ENCODE measurements at regions not wholly inside any gene's neighbourhood (a gene's known extent, or its start where the extent isn't known, plus 50 kb on each side); places are given as distances from the start of the nearest gene placed in this dataset.

DNA sequence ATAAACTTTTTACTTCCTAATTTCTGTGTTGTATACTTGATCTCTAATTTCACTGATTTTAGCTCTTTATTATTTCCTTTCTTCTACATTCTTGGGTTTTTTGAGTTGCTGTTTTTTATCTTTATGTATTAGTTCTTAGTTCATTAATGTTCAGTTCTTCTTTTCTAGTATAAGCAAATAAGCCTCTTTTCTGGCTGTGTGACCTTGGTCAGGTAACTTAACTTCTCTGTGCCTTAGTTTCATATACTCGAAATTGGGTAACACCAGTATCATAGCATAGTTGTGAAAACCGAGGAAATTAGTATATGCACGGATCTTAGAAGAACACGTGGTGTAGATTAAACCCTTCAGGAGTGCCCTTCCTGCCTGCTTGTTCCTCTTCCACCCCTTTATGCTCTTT is 130.2 kb upstream of the C1QTNF9B start:
- Histone ChIP-seq H4K20me1 (replicated peaks; ENCODE audit: control insufficient read depth, extremely low read depth, insufficient read depth, low read length) (no peaks in the 10 kb centered on the region), H3K27me3 (ENCODE audit: control insufficient read depth in 2 of 2, insufficient read depth in 2 of 2, low read length in 2 of 2) (peaks cover 5% of the 10 kb centered on the region in 2 experiments), H3K9me3 (replicated peaks; ENCODE audit: control insufficient read depth, insufficient read depth, low read length) (no peaks in the 10 kb centered on the region), H3K9ac (replicated peaks; ENCODE audit: extremely low read depth, insufficient read depth, low read length) (no peak overlapping the region), H3K36me3 (ENCODE audit: control insufficient read depth in 2 of 2, extremely low read depth in 1 of 2, insufficient read depth in 2 of 2, low read length in 2 of 2) (no peaks in the 10 kb centered on the region), H3K79me2 (ENCODE audit: control insufficient read depth, insufficient read depth, low read length) (no peaks in the 10 kb centered on the region), H3K4me3 (replicated peaks in 1 of 3; ENCODE audit: insufficient read depth in 1 of 3, low read depth in 1 of 3, low read length in 3 of 3) (no peak overlapping the region), H3K4me2 (ENCODE audit: insufficient read depth, low read length) (no peak overlapping the region), H3K4me1 (ENCODE audit: control insufficient read depth, extremely low read depth, insufficient read depth, low read length) (no peaks in the 10 kb centered on the region), H2AFZ (ENCODE audit: low read depth, low read length) (no peak overlapping the region), H3K27ac (ENCODE audit: insufficient read depth, low read depth, low read length) (no peak overlapping the region), H3K9me1 (replicated peaks; ENCODE audit: control insufficient read depth, extremely low read depth, insufficient read depth, low read length) (no peaks in the 10 kb centered on the region)
- CTCF ChIA-PET, result interaction anchor here (1.0 to 3.5 kb wide), 3 partner anchors 16 to 201 kb away, joined by 3 to 14 read pairs (median 3); no protein-coding TSS in a partner anchor
- POLR2A ChIA-PET, result no interaction called here
- DNase-seq (ENCODE audit: low read depth, low spot score) (no peak), FAIRE-seq (no peak)
- no TSS peak for BruUV-seq (replicated peaks)
- dilution Hi-C loops (cut with MboI; ENCODE audit: extremely low pct_ligation_motif_present, low sequenced_read_pairs) (no loop called here), intact Hi-C loops (cut with micrococcal nuclease) (no loop called here)
- TF ChIP-seq, protein P1, sequence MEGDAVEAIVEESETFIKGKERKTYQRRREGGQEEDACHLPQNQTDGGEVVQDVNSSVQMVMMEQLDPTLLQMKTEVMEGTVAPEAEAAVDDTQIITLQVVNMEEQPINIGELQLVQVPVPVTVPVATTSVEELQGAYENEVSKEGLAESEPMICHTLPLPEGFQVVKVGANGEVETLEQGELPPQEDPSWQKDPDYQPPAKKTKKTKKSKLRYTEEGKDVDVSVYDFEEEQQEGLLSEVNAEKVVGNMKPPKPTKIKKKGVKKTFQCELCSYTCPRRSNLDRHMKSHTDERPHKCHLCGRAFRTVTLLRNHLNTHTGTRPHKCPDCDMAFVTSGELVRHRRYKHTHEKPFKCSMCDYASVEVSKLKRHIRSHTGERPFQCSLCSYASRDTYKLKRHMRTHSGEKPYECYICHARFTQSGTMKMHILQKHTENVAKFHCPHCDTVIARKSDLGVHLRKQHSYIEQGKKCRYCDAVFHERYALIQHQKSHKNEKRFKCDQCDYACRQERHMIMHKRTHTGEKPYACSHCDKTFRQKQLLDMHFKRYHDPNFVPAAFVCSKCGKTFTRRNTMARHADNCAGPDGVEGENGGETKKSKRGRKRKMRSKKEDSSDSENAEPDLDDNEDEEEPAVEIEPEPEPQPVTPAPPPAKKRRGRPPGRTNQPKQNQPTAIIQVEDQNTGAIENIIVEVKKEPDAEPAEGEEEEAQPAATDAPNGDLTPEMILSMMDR (IDR thresholded peaks at IDR 0.05; ENCODE audit: extremely low read depth in 1 of 2, insufficient read depth in 1 of 2, low read depth in 1 of 2, low read length in 2 of 2), result no peak

DNA sequence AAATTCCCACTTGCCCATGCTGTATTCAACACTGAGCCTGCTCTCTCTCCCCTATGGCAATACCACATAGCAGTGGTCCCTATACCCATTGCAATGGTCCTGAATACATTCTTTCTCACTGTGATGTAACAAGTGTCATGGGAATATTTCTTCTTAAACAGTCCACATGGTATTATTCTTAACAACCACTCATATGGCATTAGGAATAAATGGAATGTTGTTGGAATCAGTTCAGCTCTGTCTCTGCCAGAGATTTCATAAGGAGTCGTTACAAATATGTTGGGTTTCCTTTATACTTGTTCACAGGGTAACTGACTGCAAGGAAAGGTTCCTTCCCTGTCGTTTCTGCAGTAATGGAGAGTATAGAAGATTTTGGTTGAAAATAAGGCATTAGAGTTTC is 128.3 kb upstream of the SPATA13 start:
- ChIA-PET POLR2A (no interaction called here), CTCF (interaction anchor here (1.2 kb wide), 1 partner anchor 12 kb away, joined by 5 read pairs; no protein-coding TSS in a partner anchor)
- Histone ChIP-seq H3K4me1 (ENCODE audit: control insufficient read depth, extremely low read depth, insufficient read depth, low read length) (no peaks in the 10 kb centered on the region), H3K4me2 (ENCODE audit: insufficient read depth, low read length) (no peak overlapping the region), H3K4me3 (replicated peaks in 1 of 3; ENCODE audit: insufficient read depth in 1 of 3, low read depth in 1 of 3, low read length in 3 of 3) (no peak overlapping the region), H2AFZ (ENCODE audit: low read depth, low read length) (no peak overlapping the region), H3K9ac (replicated peaks; ENCODE audit: extremely low read depth, insufficient read depth, low read length) (no peak overlapping the region), H4K20me1 (replicated peaks; ENCODE audit: control insufficient read depth, extremely low read depth, insufficient read depth, low read length) (no peaks in the 10 kb centered on the region), H3K27ac (ENCODE audit: insufficient read depth, low read depth, low read length) (no peak overlapping the region), H3K9me3 (replicated peaks; ENCODE audit: control insufficient read depth, insufficient read depth, low read length) (no peaks in the 10 kb centered on the region), H3K79me2 (ENCODE audit: control insufficient read depth, insufficient read depth, low read length) (no peaks in the 10 kb centered on the region), H3K27me3 (ENCODE audit: control insufficient read depth in 2 of 2, insufficient read depth in 2 of 2, low read length in 2 of 2) (peaks cover 11 to 14% of the 10 kb centered on the region in 2 experiments), H3K9me1 (replicated peaks; ENCODE audit: control insufficient read depth, extremely low read depth, insufficient read depth, low read length) (no peaks in the 10 kb centered on the region), H3K36me3 (ENCODE audit: control insufficient read depth in 2 of 2, extremely low read depth in 1 of 2, insufficient read depth in 2 of 2, low read length in 2 of 2) (no peaks in the 10 kb centered on the region)
- no TSS peak for BruUV-seq (replicated peaks)
- TF ChIP-seq EZH2 (IDR thresholded peaks at IDR 0.05; ENCODE audit: borderline replicate concordance, low read depth, low read length, severe bottlenecking), result no peak
- no peak for TF ChIP-seq GATA2 (IDR thresholded peaks at IDR 0.05; ENCODE audit: insufficient read depth, insufficient read length, low read depth, low read length)
- TF ChIP-seq POLR2A (IDR thresholded peaks at IDR 0.05; ENCODE audit: low read depth, low read length), result no peak
- no peak for TF ChIP-seq JUN (IDR thresholded peaks at IDR 0.05; ENCODE audit: borderline replicate concordance, insufficient read depth, insufficient read length, low read depth)
- TF ChIP-seq FOS (IDR thresholded peaks at IDR 0.05; ENCODE audit: borderline replicate concordance, insufficient read depth, low read length), result no peak
- TF ChIP-seq, protein P2, sequence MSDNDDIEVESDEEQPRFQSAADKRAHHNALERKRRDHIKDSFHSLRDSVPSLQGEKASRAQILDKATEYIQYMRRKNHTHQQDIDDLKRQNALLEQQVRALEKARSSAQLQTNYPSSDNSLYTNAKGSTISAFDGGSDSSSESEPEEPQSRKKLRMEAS (IDR thresholded peaks at IDR 0.05; ENCODE audit: insufficient read depth, insufficient read length), result no peak
- TF ChIP-seq, protein P1 (IDR thresholded peaks at IDR 0.05; ENCODE audit: extremely low read depth in 1 of 2, insufficient read depth in 1 of 2, low read depth in 1 of 2, low read length in 2 of 2), result no peak
- TF ChIP-seq POLR2AphosphoS5 (IDR thresholded peaks at IDR 0.05; ENCODE audit: insufficient read depth, low read depth, low read length), result no peak
- intact Hi-C loops (cut with micrococcal nuclease) (no loop called here), dilution Hi-C loops (cut with MboI; ENCODE audit: extremely low pct_ligation_motif_present, low sequenced_read_pairs) (no loop called here)
- DNase-seq (ENCODE audit: low read depth, low spot score) (no peak), FAIRE-seq (no peak)

All from endothelial cell of umbilical vein (primary cell).